HG02943 (cell line): ENCODE measurements at regions not wholly inside any gene's neighbourhood (a gene's known extent, or its start where the extent isn't known, plus 50 kb on each side); places are given as distances from the start of the nearest gene placed in this dataset.
"Not testable (repeated sequence)": the region's sequence is repeated elsewhere in the genome, so short reads cannot be mapped to it uniquely, and the experiment has no call there.

Experiments
- ATAC-seq: cut with Tn5 transposase; IDR thresholded peaks from one replicate; pipeline ENCODE4 v1.9.1; 2021; ENCODE audit warnings: mild to moderate bottlenecking, low read depth, moderate library complexity; ENCODE audit not compliant: unreplicated experiment

DNA sequence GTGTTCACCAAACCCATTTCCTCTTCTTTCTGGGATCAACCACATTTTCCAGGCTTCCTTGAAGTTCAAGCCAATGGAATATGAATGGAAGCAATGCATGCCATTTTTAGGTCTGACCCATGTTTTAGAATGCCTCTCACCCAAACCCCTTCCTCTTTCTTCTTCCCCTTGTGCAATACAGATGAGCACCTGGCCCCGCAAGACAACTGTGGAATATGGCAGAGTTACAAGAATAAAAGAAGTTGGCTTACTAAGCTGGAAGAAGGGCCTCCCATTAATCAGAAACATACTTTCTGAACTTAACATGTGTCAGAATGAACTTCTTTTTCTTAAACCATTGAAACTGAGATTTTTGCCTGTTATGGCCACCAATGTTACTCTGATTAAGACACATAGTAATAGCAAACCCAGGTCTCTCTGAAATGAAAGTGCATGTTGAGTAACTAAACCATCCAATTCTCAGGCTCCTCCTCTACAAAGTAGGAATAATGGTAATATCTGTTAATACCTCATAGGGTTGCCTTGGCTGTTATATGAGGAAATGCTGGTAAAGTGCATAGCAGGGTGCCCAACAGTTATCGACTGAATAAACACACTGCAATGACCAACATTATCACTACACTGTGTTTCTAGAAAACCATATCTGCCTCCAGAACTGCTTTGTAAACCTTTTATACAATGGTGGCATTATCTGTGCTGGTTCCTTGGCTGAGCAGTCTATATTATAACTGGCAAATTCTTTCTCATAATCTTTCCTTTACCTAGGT lies 382.2 kb upstream of the NRP1 start:
- no peak for ATAC-seq

DNA sequence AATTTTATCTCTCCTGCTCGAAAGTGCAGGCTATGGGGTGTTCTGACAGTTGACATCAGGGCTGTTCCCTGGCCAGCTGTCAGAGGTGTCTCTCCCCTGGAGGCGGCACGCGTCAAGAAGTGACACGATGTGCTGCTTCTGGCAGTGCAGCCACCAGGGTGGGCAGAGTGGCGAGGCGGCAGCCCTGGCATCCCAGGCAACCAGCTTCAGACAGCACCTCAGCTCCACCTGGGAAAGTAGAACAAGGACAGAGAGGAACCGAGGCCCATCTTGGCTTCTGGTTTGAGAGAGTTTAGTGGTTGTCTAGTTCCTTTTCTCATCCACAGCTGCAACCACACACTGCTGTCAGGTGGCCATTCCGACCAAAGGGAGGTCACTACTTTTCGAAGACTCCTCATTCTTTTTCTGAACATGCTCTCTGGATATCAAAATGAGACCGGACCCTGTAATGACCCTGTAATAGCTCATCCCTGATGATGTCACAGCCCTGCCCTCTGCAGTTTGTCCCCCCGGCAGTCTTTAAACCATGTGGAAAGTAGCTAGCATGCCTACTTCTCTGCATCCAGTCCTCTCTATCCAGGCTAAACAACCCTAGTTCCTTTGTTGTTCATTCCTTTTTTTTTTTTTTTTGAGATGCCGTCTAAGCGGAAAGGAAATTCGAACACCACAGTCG lies 381.0 kb upstream of the NRP1 start:
- no peak for ATAC-seq

DNA sequence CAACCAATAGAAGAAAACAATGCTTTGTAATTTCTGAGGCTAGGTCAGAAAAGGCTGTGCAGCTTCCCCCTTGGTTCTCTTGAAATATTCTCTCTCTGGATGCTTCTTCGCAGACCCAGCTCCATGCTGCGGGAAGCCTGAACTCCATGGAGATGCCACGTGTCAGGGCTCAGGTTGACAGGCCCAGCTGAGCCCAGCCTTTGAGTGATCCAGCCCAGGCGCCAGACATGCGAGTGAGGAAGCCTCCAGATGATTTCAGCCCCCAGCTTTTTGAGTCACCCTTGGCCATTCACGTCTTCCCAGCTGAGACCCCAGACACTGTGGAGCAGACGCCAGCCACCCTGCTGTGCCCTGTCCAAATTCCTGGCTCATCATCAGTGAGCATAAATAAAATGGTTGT lies 378.4 kb upstream of the NRP1 start:
- ATAC-seq, result no peak

DNA sequence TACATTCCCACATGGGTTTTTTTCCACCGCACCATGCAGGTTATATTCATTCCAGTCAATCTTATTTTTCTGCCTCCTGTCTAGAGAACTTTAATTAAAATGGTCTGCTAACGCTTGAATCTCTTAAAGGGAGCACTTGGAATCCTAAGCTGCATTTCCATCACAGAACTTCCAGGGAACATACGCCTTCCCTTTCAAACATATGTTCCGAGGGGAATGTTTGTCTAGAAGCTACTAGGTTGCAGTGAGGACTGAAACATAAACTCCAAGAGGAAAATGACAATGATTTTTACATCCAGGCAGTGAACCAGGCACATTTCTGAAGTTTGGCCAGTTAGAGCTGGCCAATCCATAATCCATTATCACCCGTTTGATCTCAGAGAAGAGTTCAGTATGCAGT lies 375.5 kb upstream of the NRP1 start:
- ATAC-seq, result no peak

DNA sequence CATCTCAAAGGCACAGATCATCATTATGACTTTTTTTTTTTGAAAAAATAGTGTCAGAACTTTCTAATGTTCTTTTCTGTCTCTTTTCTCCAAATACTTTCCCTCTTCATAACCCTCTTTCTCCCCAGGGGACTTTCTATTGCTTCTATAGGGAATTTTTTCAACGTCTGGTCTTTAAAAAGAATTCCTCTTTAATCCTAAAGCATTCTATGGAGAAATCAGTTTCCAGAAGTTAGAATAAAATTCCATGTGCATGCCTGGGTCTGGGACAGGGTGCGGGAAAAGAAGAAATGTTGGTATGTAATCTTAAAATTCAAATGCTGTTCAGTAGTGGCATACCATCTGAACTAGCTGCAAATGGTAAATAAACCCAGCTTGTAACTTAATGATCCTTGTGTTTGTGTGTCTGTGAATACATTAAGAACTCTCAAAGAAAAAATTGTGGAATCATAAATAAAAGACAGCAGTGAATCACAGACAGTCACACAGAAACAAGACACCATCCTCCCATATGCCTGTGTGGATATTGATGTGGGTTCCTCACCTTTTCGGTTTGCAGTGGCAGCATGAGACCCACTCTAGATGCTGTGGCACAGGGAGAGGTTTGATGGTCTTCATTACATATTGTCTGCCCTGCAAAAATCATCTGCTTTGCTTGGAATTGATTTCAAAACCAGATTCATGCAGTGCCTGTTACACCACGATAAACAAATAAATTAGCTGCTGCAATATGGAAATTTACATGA lies 374.7 kb upstream of the NRP1 start:
- ATAC-seq, result no peak

DNA sequence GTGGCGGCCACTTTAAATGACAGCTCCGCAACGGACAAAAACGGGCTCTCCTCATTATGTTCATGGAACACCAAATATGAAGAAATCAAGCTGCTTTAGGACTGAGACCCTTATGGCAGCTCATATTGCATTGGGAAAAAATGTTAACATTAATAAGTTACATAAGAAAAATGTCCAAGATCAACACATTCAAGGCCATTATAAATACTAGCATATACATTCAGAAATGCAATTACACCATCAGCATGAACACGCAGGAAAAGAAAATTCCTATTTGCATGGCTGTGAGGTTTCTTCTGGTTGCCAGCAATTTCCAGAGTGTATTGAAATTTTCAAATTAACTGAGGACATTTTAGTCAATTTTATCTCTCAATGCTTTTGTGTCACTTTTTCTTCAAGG lies 374.1 kb upstream of the NRP1 start:
- ATAC-seq, result no peak

DNA sequence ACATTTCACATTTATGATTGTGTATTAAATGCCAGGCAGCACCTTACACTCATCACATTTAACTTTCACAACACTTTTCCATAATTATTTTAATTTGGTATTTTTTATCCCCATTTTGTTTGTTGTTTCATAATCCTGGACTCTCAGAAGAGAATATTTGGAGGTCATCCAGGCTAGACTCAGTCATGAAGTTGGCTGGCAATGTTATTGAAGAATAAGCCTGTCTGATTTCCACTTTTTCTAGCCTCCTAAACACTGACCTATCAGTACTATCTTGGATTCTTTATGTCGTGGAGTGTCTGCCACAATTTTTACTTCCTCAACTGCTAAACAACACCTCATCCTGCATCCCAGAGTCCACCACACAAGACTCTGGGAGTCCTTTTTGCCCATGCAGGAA lies 372.3 kb upstream of the NRP1 start:
- ATAC-seq, result no peak

DNA sequence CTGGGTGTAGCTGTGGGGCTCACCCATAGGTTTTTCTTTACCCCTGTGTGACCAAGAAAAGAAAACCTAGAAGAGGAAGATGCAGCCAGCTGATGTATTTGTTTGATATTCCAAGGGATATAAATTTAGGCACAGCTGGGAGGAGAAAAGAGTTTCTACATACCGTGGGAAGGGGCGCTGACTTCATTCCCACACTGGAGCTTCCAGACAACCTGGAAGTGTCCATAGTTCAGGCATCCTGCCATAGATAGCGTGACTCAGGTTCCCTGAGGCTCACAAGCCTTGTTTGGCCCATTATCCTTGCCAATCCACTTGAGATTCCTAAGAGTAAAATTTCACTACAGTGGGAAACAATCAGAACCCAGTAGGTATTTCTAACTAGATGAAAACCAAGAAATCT lies 371.7 kb upstream of the NRP1 start:
- no peak for ATAC-seq

DNA sequence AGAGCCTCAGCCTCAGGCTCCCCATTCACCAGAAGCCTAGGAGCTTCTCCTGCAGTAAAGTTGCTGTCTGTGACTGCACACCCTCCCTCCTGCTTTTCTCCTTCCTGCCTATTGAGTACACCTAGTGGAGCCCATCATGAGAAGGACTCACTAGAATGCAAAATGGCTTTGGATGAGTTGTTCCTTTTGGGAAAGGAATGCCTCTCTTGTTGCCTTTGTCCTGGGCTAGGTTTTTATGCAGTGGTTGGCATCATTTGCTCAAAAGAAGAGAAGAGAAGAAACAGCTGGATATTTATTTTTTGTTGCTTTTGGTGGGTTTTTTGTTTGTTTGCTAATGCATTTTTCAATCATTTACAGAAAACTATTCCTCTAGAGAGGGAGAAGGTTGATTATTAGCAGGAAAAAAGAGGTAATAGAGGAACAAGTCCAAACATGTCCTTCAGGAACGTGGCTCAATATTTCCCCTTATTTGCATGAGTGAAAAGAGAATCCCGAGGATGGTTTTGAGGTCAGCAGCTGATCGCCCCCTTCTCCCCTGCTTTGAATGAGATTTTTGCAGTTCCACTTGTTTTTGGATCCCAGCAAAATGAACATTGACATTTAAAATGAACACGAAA lies 369.9 kb upstream of the NRP1 start:
- ATAC-seq, result no peak

DNA sequence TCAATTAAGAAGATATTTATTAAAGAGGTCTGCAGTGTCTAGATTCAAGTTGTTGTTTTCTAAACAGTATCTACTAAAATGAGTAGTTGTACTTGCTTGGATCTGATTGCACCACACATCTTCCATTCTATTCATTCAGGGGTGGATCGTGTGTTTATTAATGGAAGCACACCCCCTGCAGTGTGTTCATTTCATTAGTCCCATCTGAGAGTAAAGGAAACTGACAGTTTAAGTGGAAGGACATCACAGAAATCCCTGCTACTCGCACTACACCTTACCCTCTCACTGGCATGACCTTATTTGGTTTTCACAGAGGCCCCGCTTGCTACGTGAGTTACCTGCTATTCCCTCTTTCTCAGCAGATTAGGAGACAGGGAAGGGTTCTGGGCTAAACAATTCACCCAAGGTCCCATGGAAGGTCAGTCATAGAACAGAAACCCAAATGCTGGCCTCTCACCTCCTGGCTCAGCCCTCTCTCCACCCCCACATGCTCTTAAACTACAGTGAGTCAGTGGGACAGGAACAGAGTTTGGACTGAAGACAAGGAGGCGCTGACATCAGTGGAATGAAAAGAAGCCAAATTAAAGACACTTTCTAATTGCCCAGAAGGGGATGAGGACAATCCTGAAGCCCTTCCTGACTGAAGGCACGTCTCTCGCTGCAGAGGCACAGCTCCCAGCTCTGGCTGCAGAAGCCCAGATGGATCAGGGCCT lies 369.2 kb upstream of the NRP1 start:
- ATAC-seq, result no peak

DNA sequence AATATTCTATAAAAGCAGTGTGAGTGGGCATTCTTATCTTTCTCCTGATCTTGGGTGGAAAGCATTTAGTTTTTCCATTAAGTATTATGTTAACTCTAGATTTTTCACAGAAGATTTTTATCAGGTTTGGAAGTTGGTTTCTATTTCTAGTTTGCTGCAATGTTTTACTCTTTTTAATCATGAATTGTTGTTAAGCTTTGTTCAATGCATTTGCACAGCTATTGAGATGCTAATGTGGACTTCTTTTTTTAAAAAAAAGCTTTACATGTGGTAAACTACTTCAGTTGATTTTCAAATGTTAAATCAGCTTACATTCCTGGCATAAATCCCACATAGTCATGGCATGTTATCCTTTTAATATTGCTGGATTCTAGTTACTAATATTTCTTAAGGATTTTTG lies 363.6 kb upstream of the NRP1 start:
- no peak for ATAC-seq

DNA sequence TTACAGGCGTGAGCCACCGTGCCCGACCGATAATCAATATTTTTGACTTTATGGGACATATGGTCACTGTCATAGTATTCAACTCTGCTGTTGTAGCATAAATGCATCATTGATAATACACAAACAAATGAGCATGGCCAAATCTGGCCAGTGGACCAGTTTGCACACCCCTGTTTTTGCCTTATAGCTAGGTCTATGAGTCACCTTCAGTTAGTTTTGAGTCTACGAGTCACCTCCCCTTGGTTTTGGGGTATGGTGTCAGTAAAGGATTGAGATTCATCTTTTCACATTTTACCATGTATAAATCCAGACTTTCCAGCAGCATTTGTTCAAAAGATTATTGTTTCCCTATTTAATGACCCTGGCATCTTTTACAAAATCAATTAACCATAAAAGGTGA lies 362.5 kb upstream of the NRP1 start:
- ATAC-seq, result no peak

DNA sequence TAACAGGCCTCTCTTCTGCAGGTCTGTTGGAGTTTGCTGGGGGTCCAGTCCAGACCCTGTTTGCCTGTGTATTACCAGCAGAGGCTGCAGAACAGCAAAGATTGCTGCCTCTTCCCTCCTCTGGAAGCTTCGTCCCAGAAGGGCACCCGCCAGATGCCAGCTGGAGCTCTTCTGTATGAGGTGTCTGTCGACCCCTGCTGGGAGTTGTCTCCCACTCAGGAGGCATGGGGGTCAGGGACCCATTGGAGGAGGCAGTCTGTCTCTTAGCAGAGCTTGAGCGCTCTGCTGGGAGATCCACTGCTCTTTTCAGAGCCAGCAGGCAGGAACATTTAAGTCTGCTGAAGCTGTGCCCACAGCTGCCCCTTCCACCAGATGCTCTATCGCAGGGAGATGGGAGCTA lies 361.1 kb upstream of the NRP1 start:
- no peak for ATAC-seq

DNA sequence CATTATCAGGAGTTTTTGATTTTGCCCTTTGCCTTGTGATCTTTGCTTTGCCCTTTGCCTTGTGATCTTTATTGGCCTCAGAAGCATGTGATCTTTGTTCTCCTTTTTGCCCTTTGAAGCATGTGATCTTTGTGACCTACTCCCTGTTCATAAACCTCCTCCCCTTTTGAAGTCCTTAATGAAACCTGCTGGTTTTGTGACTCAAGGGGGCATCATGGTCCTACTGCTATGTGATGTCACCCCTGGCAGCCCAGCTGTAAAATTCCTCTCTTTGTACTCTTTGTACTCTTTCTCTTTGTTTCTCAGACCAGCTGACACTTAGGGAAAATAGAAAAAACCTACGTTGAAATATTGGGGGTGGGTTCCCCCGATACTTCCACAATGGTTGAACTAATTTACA lies 356.1 kb upstream of the NRP1 start:
- ATAC-seq, result not testable (repeated sequence)

DNA sequence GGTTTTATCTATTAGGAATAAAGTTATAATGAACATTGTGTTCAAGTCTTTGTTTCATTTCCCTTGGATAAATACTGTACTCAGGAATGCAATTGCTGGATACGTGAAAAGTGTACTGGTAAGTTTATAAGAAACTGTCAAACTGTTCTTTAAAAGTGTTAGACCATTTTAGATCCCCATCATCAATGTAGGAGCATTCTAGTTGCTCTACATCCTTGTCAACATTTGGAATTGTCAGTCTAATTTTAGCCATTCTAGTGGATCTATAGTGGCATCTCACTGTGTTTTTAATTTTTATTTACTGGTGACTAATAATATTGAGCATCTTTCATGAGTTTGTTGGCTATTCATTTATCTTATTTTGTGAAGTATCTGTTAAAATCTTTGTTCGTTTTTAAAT lies 354.0 kb upstream of the NRP1 start:
- ATAC-seq, result no peak

DNA sequence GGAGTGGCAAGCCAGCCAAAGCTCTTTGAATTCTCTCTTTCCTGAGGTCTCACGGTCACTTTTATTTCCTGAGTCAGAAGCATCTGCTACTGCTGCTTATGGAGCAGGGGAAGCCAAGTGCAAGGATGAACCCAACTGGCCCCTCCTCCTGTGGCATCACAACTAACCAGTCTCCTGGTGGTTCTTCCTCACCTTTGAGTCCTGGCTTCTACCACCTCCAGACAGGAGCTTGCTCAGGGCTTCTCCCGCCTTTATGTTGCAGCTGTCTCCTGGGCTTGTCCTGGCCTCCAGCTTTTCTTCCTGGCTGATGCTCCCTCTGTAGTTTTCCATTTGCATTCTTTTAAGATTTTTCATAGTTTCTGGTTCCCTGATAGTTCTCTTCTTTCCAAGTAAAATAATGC lies 349.7 kb upstream of the NRP1 start:
- ATAC-seq, result no peak

DNA sequence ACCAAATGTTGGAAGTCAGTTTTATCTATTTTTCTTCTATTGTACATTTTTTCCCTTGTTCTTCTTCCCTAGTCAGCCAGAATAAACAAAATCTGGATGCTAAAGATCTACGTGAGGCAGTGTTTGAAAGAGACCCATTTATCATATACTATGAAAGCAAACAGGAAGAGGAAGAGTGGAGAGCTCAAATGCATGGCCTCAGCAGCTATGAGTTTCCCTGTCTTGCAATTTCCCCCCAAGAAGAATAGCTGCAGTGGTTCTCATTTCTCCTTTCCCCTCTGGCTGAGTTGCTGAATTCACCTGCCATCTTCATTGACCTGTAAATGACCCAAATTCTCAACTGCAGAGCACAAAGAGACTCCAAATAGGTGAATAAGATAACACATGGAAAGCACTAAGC lies 347.1 kb upstream of the NRP1 start:
- no peak for ATAC-seq

DNA sequence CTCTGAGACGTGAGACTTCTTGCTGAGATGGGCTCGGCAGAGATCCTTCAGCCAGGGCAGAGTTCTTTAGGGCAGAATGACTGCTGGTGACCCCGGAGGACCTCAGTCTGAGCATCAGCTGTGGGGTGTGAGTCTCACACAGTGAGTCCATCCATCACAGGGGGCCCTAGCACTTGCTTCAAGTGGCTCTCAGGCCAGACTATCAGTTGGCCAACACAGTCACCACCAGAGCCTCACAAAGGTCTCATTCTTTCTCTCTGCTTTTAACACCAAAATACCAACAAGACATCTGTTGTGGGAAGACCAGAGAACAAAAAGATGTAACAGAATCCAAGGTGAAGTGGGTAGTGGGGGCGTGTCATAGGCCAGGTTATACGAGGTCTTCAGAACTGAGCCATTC lies 345.6 kb upstream of the NRP1 start:
- ATAC-seq, result no peak

DNA sequence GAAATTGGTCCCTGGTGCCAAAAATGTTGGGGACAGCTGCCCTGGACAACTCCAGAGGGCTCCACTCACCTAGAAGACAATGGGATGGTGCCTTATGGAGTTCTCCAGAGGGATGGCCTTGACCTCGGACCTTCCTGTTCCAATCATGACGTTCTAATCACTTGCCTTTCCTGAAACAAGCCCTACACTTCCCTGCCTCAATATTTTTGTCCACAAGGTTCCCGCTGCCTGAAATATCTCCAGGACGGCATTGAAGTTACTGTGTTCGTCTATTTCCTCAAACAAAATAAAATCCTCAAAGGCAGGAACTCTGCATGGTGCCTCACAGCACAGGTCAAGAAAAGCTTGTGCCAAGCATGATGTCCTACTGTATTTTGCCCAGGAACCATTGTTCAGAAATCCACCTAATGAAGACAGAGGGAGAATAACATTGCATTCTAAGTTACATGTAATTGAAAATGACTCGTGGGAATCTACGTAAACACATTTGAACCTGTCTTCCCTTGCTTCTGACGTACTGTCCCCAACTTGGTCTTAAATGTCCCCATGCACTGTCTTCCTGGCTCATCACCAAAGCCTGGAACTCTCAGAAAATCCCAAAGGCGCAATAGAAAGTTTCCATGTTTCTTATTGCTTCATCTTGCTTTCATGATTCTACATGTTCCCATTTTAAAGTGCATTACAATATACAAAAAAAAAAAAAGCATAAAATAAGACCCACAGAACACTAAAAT lies 342.3 kb upstream of the NRP1 start:
- no peak for ATAC-seq

DNA sequence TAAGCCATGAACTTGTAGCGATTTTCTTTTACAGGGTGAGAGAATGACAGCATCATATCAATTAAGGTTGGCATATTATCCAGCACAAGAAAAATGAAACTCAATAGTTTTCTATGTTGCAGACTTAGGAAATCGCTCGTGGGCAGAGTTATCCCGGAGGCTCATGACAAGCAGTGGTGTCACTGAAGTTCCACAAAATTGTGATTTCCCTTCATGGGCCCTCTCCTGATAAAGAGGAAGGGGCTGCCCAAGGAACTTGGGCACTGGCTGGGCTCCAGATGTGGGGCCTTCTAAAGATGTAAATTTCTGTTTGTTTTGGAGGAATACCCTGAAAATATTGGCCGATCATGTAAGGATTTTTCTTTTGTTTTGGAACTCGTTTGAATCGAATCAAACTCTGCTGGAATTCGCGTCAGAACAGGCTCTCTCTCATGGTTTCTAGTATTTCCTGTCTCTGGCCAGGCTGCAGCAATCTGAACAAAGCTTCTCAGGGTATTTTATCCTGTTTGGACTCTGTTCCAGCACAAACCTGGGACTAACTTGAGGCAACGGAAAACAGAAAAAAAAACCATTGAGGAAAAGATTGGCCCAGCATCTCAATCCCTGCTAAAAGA lies 340.6 kb upstream of the NRP1 start:
- no peak for ATAC-seq
